OCI-LY7 (cell line): ENCODE measurements at regions not wholly inside any gene's neighbourhood (a gene's known extent, or its start where the extent isn't known, plus 50 kb on each side); places are given as distances from the start of the nearest gene placed in this dataset.

ENCODE experiments used
- BruUV-seq: library from RNA; stranded (reverse); fragments of 400-500 nt; replicated peaks from 2 replicates; lab custom pipeline; 2021; lab: Mats Ljungman, UMichigan
- CTCF ChIA-PET: fragments of 300-600 bp; sonication (Branson Sonifier 250); formaldehyde crosslinking; loops from one replicate; lab custom pipeline; 2022; ENCODE audit warnings: antibody characterized with exemption; ENCODE audit not compliant: unreplicated experiment; lab: Charles Lee
- POLR2A ChIA-PET: fragments of 300-600 bp; sonication (Branson Sonifier 250); formaldehyde crosslinking; loops from one replicate; lab custom pipeline; 2022; ENCODE audit warnings: antibody characterized with exemption; lab: Charles Lee
- DNase-seq: peaks from one replicate; pipeline ENCODE4 v3.0.0-alpha.2; 2015; ENCODE audit warnings: low spot score
- H2AFZ ChIP-seq: fragments of 200-600 bp; sonication (generic), shearing (Covaris generic); 2 replicates; pipeline ENCODE4 v1.6.1; 2014; ENCODE audit warnings: mild to moderate bottlenecking, antibody characterized with exemption, low read length, moderate library complexity
- H3K27ac ChIP-seq: fragments of 200-600 bp; sonication (generic); 2 replicates; pipeline ENCODE4 v1.5.1; 2014; ENCODE audit warnings: mixed run types, low read depth, mild to moderate bottlenecking, moderate library complexity, low read length, inconsistent platforms; ENCODE audit not compliant: poor library complexity, severe bottlenecking
- H3K36me3 ChIP-seq: fragments of 200-600 bp; sonication (generic); 2 replicates; pipeline ENCODE4 v1.6.1; 2014; ENCODE audit warnings: mild to moderate bottlenecking, antibody characterized with exemption, low read length, moderate library complexity, mixed read lengths; ENCODE audit not compliant: insufficient read depth
- H3K4me1 ChIP-seq: fragments of 200-600 bp; sonication (generic); 2 replicates; pipeline ENCODE4 v1.5.1; 2014; ENCODE audit warnings: mild to moderate bottlenecking, low read length; ENCODE audit not compliant: insufficient read depth, poor library complexity, severe bottlenecking
- H3K4me2 ChIP-seq: fragments of 200-600 bp; sonication (generic); 2 replicates; pipeline ENCODE4 v1.6.1; 2014; ENCODE audit warnings: mild to moderate bottlenecking, low read length
- H3K4me3 ChIP-seq: fragments of 200-600 bp; sonication (generic); 2 replicates; pipeline ENCODE4 v1.5.1; 2014; ENCODE audit warnings: mild to moderate bottlenecking, low read depth, low read length; ENCODE audit not compliant: poor library complexity, severe bottlenecking
- H3K79me2 ChIP-seq: fragments of 200-600 bp; sonication (generic); 2 replicates; pipeline ENCODE4 v1.6.1; 2016; ENCODE audit warnings: low read depth, mild to moderate bottlenecking, low read length, moderate library complexity, mixed read lengths; ENCODE audit not compliant: insufficient read depth
- H3K9me2 ChIP-seq: fragments of 200-600 bp; sonication (generic); 2 replicates; pipeline ENCODE4 v1.6.1; 2016; ENCODE audit warnings: mild to moderate bottlenecking, low read length, mixed read lengths; ENCODE audit not compliant: insufficient read depth
- H3K9me3 ChIP-seq: fragments of 200-600 bp; sonication (generic); 2 replicates; pipeline ENCODE4 v1.6.1; 2014; ENCODE audit warnings: mild to moderate bottlenecking, mixed run types, low read length, mixed read lengths
- H4K20me1 ChIP-seq: fragments of 200-600 bp; sonication (generic); 2 replicates; pipeline ENCODE4 v1.6.1; 2014; ENCODE audit warnings: mild to moderate bottlenecking, antibody characterized with exemption, low read length, moderate library complexity, mixed read lengths; ENCODE audit not compliant: insufficient read depth
- EZH2phosphoT487 ChIP-seq: fragments of 200-600 bp; sonication (generic); IDR thresholded peaks from 2 replicates; pipeline ENCODE4 v1.6.1; 2018; ENCODE audit warnings: low read depth, borderline replicate concordance, mild to moderate bottlenecking, mixed run types, antibody characterized with exemption, low read length, moderate library complexity, mixed read lengths
- intact Hi-C: fragments of 100-400 bp; cut with micrococcal nuclease; formaldehyde crosslinking; loops from one replicate; pipeline ENCODE4 v1.10.0; 2022; ENCODE audit not compliant: unreplicated experiment
- TF ChIP-seq, protein P1 (sequence below): fragments of 200-600 bp; sonication (generic); conservative IDR thresholded peaks from 2 replicates; pipeline ENCODE4 v1.5.1; 2014; ENCODE audit warnings: mild to moderate bottlenecking, antibody characterized with exemption, low read length, moderate library complexity, mixed read lengths

DNA sequence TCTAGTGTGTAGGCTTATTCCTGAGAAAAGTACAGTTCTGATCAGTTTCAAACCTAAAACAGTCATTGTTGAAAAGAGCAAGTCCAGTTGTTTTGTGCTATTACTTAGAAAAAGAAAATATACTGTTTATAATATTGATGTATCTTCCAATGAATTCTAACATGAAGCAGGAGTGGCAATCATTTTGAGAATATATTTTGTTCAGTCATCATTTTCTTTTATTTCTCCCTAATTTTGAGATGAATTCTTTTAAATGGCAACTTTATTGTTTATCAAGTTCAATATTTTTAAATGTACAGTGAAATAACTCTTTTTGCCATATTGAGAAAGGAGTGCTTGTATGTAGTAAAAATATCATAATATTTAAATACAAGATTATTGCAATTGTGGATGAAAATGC, 862.2 kb upstream of the MDGA2 start:
- Histone ChIP-seq H3K9me2 (no peaks in the 10 kb centered on the region), H3K4me3 (no peak overlapping the region), H4K20me1 (no peaks in the 10 kb centered on the region), H3K4me2 (no peak overlapping the region), H3K27ac (no peak overlapping the region), H3K9me3 (no peaks in the 10 kb centered on the region), H3K79me2 (no peaks in the 10 kb centered on the region), H3K4me1 (no peaks in the 10 kb centered on the region), H3K36me3 (no peaks in the 10 kb centered on the region), H2AFZ (no peak overlapping the region)
- ChIA-PET POLR2A (no interaction called here), CTCF (no interaction called here)
- TF ChIP-seq, protein P1, sequence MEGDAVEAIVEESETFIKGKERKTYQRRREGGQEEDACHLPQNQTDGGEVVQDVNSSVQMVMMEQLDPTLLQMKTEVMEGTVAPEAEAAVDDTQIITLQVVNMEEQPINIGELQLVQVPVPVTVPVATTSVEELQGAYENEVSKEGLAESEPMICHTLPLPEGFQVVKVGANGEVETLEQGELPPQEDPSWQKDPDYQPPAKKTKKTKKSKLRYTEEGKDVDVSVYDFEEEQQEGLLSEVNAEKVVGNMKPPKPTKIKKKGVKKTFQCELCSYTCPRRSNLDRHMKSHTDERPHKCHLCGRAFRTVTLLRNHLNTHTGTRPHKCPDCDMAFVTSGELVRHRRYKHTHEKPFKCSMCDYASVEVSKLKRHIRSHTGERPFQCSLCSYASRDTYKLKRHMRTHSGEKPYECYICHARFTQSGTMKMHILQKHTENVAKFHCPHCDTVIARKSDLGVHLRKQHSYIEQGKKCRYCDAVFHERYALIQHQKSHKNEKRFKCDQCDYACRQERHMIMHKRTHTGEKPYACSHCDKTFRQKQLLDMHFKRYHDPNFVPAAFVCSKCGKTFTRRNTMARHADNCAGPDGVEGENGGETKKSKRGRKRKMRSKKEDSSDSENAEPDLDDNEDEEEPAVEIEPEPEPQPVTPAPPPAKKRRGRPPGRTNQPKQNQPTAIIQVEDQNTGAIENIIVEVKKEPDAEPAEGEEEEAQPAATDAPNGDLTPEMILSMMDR, result no peak
- TF ChIP-seq EZH2phosphoT487, result no peak
- BruUV-seq, result no TSS peak
- intact Hi-C loops, result no loop called here
- no peak for DNase-seq

DNA sequence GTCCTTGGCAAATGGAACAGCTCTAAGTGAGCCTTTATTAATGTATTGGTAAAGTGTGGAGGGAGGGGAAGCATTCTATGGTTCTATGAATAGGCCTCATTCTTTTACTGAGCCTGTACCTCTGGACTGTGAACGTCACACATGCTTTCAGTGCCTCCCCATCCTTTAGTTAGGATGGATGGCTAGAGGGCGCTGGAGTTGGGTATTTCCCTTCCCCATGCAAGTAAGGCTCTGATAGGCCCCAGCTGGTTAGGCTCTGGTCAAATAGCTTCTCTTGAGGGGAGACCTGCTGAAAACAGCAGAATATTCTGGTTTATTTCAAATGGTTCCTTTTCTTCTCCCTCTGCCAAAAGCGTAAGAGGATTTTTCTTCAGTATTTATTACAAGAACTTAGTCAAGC, 860.9 kb upstream of the MDGA2 start:
- Histone ChIP-seq H3K27ac (no peak overlapping the region), H3K4me1 (no peaks in the 10 kb centered on the region), H3K9me3 (no peaks in the 10 kb centered on the region), H3K4me2 (no peak overlapping the region), H3K79me2 (no peaks in the 10 kb centered on the region), H4K20me1 (no peaks in the 10 kb centered on the region), H3K4me3 (no peak overlapping the region), H3K9me2 (no peaks in the 10 kb centered on the region), H2AFZ (no peak overlapping the region), H3K36me3 (no peaks in the 10 kb centered on the region)
- DNase-seq, result peak; percentile 2
- TF ChIP-seq EZH2phosphoT487, result no peak
- TF ChIP-seq, protein P1, result no peak
- ChIA-PET CTCF (no interaction called here), POLR2A (interaction anchor here (0.6 kb wide), 1 partner anchor 14 kb away, joined by 3 read pairs; no protein-coding TSS in a partner anchor)
- intact Hi-C loops, result no loop called here
- no TSS peak for BruUV-seq

DNA sequence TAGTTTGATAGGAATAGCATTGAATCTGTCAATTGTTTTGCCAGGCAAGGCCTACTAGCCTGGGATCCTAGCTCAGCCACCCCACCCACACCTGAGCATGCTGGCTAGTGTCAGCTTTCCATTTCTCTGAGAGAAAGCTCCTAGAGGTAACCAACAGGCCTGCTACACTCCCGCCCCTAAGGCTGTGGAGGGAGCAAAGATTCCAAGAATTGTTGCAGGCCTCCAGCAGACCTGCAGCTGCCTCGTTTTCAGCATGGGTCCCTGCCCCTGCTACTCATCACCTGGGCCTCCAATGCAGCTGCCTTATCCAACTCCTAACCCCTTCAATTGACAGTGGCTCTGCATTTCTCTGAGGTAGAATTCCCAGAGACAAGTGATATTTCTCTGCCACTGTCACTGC, 852.4 kb upstream of the MDGA2 start:
- Histone ChIP-seq H4K20me1 (no peaks in the 10 kb centered on the region), H3K4me3 (no peak overlapping the region), H3K9me2 (no peaks in the 10 kb centered on the region), H3K9me3 (no peaks in the 10 kb centered on the region), H3K4me2 (no peak overlapping the region), H2AFZ (no peak overlapping the region), H3K4me1 (no peaks in the 10 kb centered on the region), H3K79me2 (no peaks in the 10 kb centered on the region), H3K36me3 (no peaks in the 10 kb centered on the region), H3K27ac (no peak overlapping the region)
- no peak for DNase-seq
- TF ChIP-seq EZH2phosphoT487, result no peak
- TF ChIP-seq, protein P1, result no peak
- CTCF ChIA-PET, result no interaction called here
- intact Hi-C loops, result no loop called here
- POLR2A ChIA-PET, result interaction anchor here (0.5 kb wide), 1 partner anchor 1640 kb away, joined by 3 read pairs; no protein-coding TSS in a partner anchor
- BruUV-seq, result no TSS peak
